Smooth muscle cell (in vitro differentiated cells): ENCODE measurements at regions not wholly inside any gene's neighbourhood (a gene's known extent, or its start where the extent isn't known, plus 50 kb on each side); places are given as distances from the start of the nearest gene placed in this dataset.

Experiments
- DNase-seq: peaks from one replicate; lab custom pipeline; 2025; ENCODE audit not compliant: unreplicated experiment; lab: John Stamatoyannopoulos, UW
- H2AFZ ChIP-seq: fragments of 200-600 bp; sonication (generic); 2 replicates; pipeline ENCODE4 v1.6.0; 2016; ENCODE audit warnings: antibody characterized with exemption, low read depth, mild to moderate bottlenecking
- H3F3A ChIP-seq: fragments of 200-600 bp; sonication (generic); 2 replicates; pipeline ENCODE4 v1.6.0; 2017; ENCODE audit warnings: antibody characterized with exemption, low read depth
- H3K27ac ChIP-seq: fragments of 200-600 bp; sonication (generic); 2 replicates; pipeline ENCODE4 v1.5.1; 2016; ENCODE audit warnings: low read depth, mild to moderate bottlenecking
- H3K27me3 ChIP-seq: fragments of 200-600 bp; sonication (generic); 2 replicates; pipeline ENCODE4 v1.6.1; 2016; ENCODE audit warnings: low read depth, mild to moderate bottlenecking
- H3K36me3 ChIP-seq: fragments of 200-600 bp; sonication (generic); 2 replicates; pipeline ENCODE4 v1.5.1; 2016; ENCODE audit warnings: low read depth
- H3K4me1 ChIP-seq: fragments of 200-600 bp; sonication (generic); 2 replicates; pipeline ENCODE4 v1.5.1; 2016; ENCODE audit warnings: low read depth
- H3K4me2 ChIP-seq: fragments of 200-600 bp; sonication (generic); 2 replicates; pipeline ENCODE4 v1.6.0; 2016; ENCODE audit warnings: mild to moderate bottlenecking
- H3K4me3 ChIP-seq: fragments of 200-600 bp; sonication (generic); 2 replicates; pipeline ENCODE4 v1.5.1; 2016; ENCODE audit warnings: mild to moderate bottlenecking
- H3K79me2 ChIP-seq: fragments of 200-600 bp; sonication (generic); 2 replicates; pipeline ENCODE4 v1.6.0; 2016; ENCODE audit warnings: low read depth, mild to moderate bottlenecking
- H3K9ac ChIP-seq: fragments of 200-600 bp; sonication (generic); 2 replicates; pipeline ENCODE4 v1.6.0; 2016; ENCODE audit warnings: low read depth
- H3K9me3 ChIP-seq: fragments of 200-600 bp; sonication (generic); replicated peaks from 2 replicates; pipeline ENCODE4 v1.5.1; 2016; ENCODE audit warnings: low read depth
- H4K20me1 ChIP-seq: fragments of 200-600 bp; sonication (generic); 2 replicates; pipeline ENCODE4 v1.6.0; 2016; ENCODE audit warnings: low read depth
- WGBS: methylation state at CpG from one replicate; pipeline ENCODE4 v1.1.7; 2016; ENCODE audit warnings: low lambda C conversion rate; 5-methylcytosine and 5-hydroxymethylcytosine counted together
- TF ChIP-seq, protein P1 (sequence below): fragments of 200-600 bp; sonication (generic); IDR thresholded peaks from 2 replicates; pipeline ENCODE4 v1.5.1; 2017; ENCODE audit warnings: borderline replicate concordance, mild to moderate bottlenecking, antibody characterized with exemption; ENCODE audit not compliant: insufficient read depth, poor library complexity, severe bottlenecking

DNA sequence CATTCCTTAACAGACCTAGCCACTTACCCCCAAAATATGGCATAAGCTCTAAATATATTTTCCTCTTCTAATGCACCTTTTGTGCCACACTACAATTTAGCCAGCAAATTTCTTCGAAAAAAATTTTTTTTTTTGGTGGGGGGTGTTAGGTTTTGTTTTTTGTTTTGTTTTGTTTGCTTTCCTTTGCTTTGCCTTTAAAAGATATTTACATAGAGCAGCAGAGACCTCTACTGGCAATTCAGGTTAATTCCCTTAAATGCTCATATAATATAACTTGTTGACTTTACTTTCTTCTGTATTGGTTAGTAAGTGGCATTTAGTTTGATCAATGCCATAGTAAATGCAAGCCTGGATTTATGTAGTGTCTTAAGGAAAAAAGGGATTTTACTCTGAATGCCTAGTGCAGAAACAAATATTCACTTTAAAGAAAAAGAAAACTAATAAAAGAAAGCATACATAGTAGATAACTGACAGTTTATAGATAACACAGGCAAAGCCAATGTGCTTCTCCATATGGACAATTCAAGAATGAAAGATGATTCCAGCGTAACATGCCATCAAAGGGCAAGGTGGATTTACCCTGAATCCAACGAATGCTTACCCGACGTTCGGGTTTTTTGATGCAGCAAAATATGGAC lies 1250.6 kb downstream of the GATA3 start:
- Histone ChIP-seq H3K36me3 (no peaks in the 10 kb centered on the region), H3K4me1 (no peaks in the 10 kb centered on the region), H3K9ac (no peak overlapping the region), H4K20me1 (no peaks in the 10 kb centered on the region), H3K27ac (no peak overlapping the region), H3K9me3 (no peaks in the 10 kb centered on the region), H3F3A (no peaks in the 10 kb centered on the region), H3K79me2 (no peaks in the 10 kb centered on the region), H2AFZ (no peak overlapping the region), H3K4me2 (no peak overlapping the region), H3K4me3 (no peak overlapping the region), H3K27me3 (no peaks in the 10 kb centered on the region)
- TF ChIP-seq, protein P1, sequence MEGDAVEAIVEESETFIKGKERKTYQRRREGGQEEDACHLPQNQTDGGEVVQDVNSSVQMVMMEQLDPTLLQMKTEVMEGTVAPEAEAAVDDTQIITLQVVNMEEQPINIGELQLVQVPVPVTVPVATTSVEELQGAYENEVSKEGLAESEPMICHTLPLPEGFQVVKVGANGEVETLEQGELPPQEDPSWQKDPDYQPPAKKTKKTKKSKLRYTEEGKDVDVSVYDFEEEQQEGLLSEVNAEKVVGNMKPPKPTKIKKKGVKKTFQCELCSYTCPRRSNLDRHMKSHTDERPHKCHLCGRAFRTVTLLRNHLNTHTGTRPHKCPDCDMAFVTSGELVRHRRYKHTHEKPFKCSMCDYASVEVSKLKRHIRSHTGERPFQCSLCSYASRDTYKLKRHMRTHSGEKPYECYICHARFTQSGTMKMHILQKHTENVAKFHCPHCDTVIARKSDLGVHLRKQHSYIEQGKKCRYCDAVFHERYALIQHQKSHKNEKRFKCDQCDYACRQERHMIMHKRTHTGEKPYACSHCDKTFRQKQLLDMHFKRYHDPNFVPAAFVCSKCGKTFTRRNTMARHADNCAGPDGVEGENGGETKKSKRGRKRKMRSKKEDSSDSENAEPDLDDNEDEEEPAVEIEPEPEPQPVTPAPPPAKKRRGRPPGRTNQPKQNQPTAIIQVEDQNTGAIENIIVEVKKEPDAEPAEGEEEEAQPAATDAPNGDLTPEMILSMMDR, result peak; percentile 54
- DNase-seq, result no peak
- WGBS, result 79% methylated on average over 6 of the region's 6 CpGs

DNA sequence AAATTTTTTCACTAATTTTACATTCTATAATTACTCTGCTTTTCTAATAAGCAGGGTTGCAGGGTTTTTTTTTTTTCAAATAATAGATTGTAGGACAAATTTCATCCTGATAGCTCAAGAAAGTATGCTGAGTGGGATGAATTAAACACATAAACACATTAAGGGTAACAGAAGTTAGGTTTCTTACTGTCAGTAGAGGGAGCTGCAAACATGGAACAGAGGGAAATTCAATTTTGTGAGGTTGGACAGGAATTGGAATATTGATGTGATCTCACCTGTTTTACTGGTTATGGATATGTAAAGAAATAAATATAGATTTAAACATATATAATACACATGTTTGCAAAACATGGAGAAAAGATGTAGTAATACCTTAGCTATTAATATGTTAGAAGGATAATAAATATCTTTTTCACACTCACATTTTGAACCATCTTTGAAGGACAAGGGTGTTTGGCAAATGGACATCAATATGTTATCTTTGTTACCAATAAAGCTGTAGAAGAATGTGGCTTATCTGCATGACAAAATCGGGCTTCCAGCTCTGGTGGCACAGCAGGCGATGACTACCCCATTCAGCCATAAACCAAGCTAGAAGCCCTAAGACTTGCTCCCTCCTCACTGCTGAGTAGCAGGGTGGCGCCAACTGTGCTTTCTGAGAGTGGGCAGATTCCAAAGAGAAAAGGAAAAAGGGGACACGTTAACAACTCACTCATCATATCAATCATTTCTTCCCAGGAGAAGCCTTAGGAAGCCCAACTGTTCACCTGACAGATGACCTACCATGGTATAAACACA lies 1257.4 kb downstream of the GATA3 start:
- H3K79me2 ChIP-seq, result no peaks in the 10 kb centered on the region
- H3K4me2 ChIP-seq, result no peak overlapping the region
- H3F3A ChIP-seq, result no peaks in the 10 kb centered on the region
- no peaks in the 10 kb centered on the region for H4K20me1 ChIP-seq
- H3K27ac ChIP-seq, result no peak overlapping the region
- H3K4me3 ChIP-seq, result no peak overlapping the region
- H3K4me1 ChIP-seq, result no peaks in the 10 kb centered on the region
- no peak overlapping the region for H2AFZ ChIP-seq
- peaks cover 34% of the 10 kb centered on the region for H3K27me3 ChIP-seq
- H3K9me3 ChIP-seq, result no peaks in the 10 kb centered on the region
- H3K36me3 ChIP-seq, result no peaks in the 10 kb centered on the region
- 51% methylated on average over 4 of the region's 4 CpGs for WGBS
- DNase-seq, result no peak
- no peak overlapping the region for H3K9ac ChIP-seq
- TF ChIP-seq, protein P1, result peak; percentile 38

DNA sequence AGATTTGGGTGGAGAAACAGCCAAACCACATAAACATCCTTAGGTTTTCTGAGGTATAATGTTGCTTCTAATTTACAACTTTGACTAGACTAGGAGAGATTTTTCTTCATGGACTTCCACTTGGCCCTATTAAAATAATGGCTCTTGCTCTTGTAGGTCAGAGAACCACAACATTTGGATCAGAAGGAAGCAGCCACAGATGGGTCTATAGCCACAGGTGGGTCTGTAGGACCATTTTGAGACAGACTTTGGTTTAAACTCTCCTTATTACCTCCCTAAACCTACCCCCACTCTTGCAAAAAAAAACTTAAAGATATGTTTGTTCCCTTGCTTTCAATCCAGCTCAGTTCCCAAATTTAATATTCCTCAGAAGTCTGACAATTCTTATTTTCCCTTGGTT lies 1260.8 kb downstream of the GATA3 start:
- H3K4me2 ChIP-seq, result no peak overlapping the region
- H4K20me1 ChIP-seq, result no peaks in the 10 kb centered on the region
- H3K36me3 ChIP-seq, result no peaks in the 10 kb centered on the region
- TF ChIP-seq, protein P1, result no peak
- H2AFZ ChIP-seq, result no peak overlapping the region
- no peaks in the 10 kb centered on the region for H3K79me2 ChIP-seq
- no peaks in the 10 kb centered on the region for H3K4me1 ChIP-seq
- H3K27ac ChIP-seq, result no peak overlapping the region
- H3K9me3 ChIP-seq, result no peaks in the 10 kb centered on the region
- no peak for DNase-seq
- peaks cover 45% of the 10 kb centered on the region for H3K27me3 ChIP-seq
- no peak overlapping the region for H3K9ac ChIP-seq
- no peaks in the 10 kb centered on the region for H3F3A ChIP-seq
- H3K4me3 ChIP-seq, result no peak overlapping the region

DNA sequence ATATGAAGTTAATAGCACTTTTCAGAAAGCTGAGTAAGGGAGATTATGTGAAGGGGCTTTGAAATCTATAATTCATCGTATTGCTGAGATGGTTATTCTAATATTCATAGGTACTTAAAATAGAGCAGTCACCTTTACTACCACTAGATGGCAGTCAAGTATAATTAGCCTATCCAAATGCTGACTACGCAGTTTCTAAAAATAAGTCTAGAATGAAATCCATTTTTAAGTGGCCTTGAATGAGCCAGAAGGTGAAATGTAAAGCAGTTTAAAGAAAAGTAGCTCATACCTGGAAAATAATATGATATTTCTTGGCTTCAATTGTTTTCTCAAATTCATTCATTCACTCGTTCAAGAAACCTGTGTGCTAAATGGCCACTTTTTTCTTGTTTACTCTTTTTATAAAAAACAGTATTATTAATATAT lies 1277.1 kb downstream of the GATA3 start:
- H3K27me3 ChIP-seq, result peaks cover 17% of the 10 kb centered on the region
- no peak overlapping the region for H3K4me3 ChIP-seq
- H3K9me3 ChIP-seq, result no peaks in the 10 kb centered on the region
- no peaks in the 10 kb centered on the region for H4K20me1 ChIP-seq
- H3K36me3 ChIP-seq, result no peaks in the 10 kb centered on the region
- H3K79me2 ChIP-seq, result no peaks in the 10 kb centered on the region
- no peaks in the 10 kb centered on the region for H3F3A ChIP-seq
- H2AFZ ChIP-seq, result no peak overlapping the region
- no peak overlapping the region for H3K27ac ChIP-seq
- DNase-seq, result no peak
- no peak overlapping the region for H3K4me2 ChIP-seq
- no peak overlapping the region for H3K9ac ChIP-seq
- WGBS, result 50% methylated on average over 3 of the region's 3 CpGs
- H3K4me1 ChIP-seq, result no peaks in the 10 kb centered on the region
- TF ChIP-seq, protein P1, result peak; percentile 89
